Right renal pelvis (tissue), 4 donors: ENCODE measurements at regions not wholly inside any gene's neighbourhood (a gene's known extent, or its start where the extent isn't known, plus 50 kb on each side); places are given as distances from the start of the nearest gene placed in this dataset.
"Not testable (repeated sequence)": the region's sequence is repeated elsewhere in the genome, so short reads cannot be mapped to it uniquely, and the experiment has no call there.

Experiments used
- DNase-seq, 4 donors: peaks; one replicate each; pipeline ENCODE4 v3.0.0-alpha.2; 2013; ENCODE audit warnings: low read depth in 4 of 4, low spot score in 3 of 4, missing footprints in 1 of 4

DNA sequence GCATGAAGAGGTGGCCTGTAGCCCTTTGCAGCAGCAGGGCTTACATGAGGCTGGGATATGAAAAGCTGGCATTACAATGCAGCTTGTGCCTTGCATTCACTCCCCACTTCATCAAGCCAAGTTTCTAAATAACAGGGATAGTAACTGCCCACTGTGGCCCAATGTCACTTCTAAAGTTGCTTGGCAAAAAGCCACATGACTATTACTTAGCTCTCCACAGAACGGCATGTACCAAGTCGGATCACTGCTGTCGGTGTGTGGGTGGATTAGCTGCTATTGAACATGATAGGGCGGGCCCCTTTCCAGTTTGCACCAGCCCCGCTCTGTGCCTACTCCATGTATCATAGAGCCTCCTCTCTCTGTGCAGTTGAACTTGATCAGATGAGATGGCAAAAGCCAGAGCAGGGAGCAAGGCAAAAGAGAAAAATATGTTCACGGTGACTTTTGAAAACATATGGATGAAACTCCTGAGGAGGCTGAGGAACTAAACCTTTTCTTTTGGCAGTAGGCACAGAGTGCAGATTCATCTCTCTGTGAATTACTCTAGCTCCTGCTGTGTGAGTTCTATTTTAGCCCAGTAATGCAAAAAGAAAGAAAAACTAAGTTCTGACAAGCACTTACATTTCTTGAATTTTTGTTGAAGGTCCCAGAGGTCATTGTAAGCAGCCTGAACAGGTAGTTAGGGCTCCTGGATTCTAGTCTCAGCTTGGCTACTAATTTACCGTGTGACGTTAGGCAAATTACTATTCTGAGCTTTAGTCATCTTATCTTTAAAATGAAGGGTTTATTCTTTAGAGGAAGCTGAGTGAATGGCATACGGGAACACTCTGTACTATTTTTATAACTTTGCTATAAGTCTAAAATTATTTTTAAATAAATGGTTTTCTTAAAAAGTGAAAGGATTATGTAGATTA is 125.6 kb upstream of the NBPF9 start:
- DNase-seq = not testable (repeated sequence)

DNA sequence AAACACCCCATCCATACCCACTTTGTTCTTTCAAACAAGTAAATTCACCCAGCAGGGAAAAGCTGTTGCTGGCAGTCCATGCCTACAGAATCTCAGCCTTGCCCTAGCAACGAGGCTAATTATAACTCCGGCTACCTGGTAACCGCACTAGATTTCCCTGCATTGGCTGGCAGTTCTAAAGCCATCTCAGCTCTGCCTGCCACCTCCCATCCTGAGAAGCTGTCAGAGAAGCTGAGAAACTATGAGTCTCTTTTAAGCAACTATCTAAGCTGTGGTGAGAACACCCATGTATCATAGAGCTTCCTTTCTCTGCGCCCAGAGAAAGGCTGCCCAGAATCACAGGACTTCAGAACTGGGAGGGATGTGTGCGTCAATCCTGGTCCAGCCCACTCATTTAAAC is 126.5 kb upstream of the NBPF9 start:
- DNase-seq = not testable (repeated sequence)

DNA sequence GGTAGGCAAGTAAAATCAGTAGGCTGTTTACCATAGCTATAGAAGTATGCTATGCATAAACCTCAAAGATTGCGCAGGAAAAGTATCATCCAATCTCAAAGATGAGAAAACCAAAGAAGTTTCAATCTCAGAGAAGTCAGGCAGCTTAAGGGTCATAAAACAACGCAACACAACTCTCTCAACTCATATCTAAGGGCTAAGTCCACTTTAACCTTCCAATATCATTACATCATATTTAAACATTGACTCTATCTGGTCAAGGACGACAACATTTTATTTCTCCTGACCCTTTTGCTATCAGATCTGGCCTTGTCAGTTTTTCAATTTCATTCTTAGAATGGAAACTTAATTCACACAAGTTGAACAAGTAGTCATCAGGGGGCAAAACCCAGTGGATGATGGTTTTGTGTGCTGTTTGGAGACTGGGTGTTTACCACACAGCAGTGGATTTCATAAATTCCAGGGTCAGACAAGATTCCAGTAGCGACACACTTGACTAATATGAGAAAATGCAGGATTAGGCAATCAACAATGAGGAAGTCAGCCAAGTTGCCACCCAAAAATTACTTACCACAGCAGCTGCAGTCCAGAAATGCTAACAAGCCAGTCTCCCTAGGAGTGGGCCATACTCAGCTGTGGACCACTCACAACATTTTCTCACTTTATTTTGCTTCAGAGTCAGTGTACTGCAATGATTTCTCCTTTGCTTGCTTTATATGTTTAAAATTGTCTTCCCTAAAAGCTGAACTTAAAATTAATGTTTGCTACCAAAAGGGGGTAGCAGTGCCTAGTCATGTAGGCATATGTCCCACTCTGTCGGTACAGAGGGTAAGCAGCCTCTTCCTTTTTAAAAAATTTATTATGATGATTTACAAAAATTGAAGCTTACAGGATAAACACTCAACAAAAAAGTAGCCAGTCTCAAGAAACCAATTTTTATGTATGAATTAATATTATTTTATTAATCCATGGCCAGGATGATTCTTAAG is 131.9 kb upstream of the NBPF9 start:
- not testable (repeated sequence) for DNase-seq

DNA sequence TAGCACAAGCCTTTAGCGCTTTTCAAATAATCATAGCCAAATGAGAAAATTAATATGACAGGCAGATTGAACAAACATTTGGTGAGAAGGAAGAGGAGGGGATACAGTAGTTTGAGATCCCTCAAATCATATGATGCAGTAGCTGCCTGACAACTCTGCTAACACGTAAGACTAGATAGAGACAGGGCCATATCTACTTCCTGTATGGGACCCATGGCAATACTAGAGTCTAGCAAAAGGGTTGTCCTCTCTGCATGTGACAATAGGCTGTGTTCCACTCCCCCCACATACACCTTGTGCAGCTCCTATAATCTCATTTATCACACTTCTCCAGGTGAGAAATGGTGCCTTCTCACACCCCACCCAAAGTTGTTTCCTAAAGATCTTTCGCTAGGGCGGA is 134.2 kb upstream of the NBPF9 start:
- DNase-seq = not testable (repeated sequence)

DNA sequence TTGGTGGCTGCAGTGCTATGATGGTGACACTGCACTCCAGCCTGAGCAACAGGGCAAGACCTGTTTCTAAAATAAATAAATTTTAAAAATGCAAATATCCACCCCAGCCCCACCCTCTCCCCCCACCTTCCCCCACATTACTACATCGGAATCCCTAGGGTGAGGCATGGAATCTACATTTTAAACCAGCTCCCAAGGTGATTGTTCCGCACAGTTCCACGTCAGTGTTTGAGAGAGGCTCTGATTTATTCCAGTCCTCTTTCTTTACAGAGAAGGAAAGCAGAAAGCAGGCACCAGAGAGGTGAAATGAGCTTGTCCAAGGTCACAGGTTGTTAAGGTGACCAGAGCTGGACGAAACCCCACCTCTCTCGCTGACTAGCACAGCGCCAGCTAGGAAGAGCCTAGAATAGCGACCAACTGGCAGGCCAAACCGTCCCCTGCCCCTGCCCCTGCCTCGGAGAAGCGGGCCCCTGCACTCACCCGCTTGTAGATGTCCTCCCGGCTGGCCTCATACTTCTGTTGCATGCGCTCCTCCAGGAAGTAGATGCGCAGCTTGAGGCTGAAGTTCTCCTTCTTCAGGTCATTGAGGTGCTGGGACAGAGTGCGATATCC is 136.7 kb upstream of the NBPF9 start:
- DNase-seq = not testable (repeated sequence)

DNA sequence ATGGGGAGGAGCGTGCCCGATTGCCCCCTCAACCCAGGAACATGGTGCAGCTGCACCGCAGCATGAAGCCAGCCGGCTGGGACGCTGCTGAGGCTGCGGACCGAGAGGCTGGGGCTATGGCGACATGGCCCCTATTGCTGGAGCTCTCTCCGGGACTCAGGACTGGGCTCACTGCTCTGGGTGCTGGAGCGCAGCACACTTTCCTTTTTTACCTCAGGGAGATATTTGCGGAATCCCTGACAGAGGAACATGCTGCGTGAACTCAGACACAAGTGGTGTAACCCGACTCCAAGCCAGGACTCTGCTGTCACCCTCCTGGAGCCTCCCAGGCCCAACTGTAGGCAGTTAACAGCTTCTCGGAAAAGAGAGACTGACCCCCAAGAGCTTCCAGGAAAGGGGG is 137.2 kb upstream of the NBPF9 start:
- not testable (repeated sequence) for DNase-seq

DNA sequence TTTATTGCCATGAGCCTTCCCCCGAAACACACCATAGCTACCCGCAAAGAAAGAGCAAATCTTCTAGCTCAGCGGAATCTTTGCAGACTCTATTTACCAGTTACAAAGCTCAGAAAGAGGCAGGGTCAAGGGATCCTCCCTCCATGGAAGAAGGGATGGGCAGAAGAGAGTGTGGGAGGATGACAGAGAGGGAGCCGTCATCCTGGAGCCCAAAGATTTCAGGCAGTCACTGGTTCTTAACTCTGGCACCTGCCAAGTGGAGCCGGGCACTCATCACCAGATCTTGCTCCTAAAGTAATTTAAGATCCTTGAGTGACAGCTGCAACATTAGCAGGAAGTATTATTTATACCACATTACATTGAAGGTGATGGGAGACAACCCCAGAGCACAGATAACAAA is 137.9 kb upstream of the NBPF9 start:
- not testable (repeated sequence) for DNase-seq

DNA sequence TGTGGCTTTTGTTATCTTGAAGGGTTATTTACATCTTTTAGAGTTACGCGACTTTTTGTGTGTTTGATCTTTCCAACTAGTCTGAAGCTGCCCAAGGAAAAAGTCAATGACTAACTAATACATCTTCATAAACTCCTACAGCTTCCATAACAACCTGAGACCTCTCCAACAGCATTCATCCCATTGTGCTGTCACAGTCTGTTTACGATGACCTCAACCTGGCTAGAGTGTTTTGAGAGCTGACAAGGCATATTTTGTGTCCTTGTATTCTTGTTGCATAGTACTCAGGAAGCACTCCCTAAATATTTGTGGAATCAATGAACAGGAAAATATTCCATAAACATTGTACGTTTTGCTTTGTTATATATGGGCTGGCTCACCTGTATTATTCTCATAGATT is 140.2 kb upstream of the NBPF9 start:
- not testable (repeated sequence) for DNase-seq

DNA sequence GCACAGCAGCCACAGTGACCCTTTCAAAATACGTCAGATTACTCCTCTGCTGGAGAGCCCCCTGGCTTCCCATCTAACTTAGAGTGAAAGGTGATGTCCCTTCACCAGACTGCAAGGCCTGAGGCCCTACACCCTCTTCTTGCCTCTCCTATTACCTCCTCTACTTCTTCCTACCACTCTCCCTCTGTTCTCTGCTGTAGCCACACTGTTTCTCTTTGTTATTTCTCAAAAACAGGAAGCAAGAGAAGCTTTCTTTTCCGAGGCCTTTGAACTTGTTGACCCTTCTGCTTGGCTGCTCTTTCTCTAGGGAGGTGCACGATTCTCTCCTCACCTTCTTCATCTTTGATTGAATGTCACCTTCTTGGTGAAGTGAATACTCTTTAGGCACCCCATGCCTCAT is 141.3 kb upstream of the NBPF9 start:
- DNase-seq = not testable (repeated sequence)

DNA sequence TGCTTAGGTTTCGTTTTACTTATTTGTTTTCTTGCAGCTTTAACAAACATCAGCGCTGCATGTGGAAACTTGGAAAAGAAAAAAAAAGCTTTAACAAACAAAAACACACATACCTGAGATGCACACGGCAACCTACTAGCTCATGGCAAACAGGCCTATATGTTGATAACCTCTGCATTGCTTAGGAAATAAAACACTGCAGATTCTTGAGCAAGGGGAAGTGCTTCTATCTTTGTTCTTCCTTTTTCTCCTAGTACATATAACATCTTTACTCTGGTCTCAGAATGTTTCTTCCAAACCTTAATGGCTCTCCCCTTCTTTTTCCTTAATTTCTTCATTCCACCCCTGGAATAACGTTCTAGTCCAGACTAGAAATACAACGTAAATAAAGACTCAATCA is 142.9 kb upstream of the NBPF9 start:
- DNase-seq = not testable (repeated sequence)

DNA sequence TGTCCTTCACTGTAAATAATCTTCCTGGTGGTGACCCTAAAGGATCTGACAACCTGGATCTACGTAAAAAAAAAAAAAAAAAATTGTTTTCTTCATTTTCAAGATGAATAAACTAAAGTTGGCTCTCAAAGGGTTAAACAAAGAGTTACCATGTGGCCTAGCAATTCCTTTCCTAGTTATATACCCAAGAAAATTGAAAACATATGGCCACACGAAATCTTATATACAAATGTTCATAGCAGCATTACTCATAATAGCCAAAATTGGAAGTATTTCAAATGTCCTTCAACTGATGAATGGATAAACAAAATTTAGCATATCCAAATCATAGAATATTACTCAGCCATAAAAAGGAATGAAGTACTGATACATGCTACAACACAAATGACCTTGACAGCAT is 145.3 kb upstream of the NBPF9 start:
- not testable (repeated sequence) for DNase-seq

DNA sequence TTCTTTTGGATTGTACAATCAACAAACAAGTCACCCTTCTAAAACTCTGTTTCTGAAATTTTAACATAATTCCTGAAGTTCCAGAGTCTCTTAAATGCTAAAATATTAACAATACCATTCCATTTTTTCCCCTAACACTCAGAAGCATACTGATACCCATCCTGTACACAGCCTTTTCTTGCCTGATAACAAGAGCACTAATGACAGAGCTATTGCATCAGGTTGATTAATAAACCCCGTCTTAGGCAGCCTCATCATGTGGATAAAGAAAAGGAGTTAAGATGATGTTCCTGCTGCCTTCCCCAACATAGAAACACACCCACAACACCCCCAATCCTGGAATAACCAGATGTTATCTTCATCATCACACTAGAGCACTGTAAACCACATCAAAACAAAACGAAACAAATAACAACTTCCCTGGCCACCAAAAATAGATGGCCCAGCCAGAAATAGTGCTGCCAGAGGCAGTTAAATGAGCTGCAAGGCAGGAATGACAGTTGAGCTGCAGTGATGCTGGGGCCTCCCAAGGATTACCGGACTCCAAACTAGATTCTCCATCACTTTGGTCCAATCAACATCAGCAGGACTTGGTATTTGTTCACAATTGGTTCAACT is 146.6 kb upstream of the NBPF9 start:
- DNase-seq = not testable (repeated sequence)

DNA sequence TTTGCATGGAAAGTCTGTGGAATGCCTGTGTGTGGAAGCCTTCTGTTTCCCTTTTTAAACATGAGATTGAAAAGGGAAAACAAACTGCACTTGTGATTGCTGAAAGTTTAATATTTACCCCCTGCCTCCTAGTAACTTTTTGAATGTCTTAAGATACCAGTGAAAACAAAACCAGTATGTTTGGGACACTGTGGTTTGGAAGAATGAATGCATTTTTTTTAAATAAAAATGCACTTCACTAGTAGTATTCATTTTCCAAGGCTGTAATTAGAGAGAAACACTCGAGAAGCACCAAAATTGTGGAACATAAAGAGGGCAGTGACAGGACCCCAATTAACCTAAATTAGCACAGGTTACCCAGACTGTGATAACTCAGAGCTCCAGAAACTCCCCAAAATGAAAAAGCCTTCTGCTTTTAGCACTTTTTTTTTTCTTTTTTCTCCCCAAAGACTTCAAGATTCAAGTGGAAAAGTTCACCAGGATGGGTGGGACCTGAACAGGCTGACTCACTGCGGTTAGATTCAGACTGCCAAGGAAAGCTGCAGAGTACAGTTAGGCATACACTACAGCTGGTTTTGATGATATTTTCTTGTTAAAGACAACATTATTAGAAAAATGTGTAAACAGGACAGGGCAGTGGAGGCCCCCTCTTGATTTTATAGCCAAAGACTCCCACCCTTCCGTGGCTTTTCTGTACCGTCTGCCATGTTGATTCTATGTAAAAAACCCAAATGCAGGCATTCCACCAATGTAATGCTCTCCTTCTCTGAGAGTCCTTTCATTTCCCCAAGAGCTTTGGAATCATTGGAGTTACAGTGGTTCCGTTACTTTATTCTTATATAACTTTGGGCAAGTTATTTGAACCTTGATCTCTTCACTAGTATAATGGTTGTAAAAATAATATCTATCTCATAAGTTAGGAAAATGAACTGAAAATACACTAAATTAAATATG is 151.8 kb upstream of the NBPF9 start:
- not testable (repeated sequence) for DNase-seq

DNA sequence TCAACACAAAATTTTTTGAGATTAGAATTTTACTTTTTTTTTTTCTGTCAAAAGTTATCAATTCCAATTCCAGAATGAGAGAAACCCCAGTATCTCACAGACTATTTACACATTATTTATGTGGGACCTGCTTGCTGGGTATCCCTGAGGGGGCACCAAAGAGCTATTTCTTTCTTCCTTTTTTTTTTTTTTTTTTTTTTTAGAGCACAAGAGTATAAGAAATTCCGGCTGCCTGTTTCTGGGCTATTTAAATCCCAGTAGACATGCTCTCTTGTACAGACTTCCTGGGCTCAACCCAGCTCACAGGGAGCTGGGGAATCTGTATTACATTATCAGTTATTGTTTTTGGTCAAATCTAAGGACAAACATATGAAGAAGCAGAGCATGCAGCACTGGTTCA is 156.9 kb upstream of the NBPF9 start:
- DNase-seq = not testable (repeated sequence)

DNA sequence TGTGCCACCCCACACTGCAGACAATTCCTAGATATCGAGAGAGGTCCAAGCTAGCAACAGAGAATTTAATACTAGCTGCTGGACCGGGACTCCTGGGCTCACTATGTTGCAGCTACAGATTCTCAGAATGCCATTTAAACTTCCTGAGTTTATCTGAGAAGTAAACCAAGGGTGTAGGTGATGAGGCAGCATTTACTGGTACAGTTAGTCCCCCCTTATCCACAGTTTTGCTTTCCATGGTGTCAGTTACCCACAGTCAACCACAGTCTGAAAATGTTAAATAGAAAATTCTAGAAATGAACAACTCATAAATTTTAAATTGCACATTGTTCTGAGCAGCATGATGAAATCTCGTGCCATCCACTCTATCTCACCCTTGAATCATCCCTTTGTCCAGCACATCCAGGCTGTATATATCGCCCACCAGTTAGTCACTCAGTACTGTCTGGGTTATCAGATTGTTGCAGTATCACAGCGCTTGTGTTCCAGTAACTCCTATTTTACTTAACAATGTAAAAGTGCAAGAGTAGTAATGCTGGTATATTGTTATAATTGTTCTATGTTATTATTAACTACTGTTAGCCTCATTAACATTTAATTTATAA is 157.5 kb upstream of the NBPF9 start:
- not testable (repeated sequence) for DNase-seq

DNA sequence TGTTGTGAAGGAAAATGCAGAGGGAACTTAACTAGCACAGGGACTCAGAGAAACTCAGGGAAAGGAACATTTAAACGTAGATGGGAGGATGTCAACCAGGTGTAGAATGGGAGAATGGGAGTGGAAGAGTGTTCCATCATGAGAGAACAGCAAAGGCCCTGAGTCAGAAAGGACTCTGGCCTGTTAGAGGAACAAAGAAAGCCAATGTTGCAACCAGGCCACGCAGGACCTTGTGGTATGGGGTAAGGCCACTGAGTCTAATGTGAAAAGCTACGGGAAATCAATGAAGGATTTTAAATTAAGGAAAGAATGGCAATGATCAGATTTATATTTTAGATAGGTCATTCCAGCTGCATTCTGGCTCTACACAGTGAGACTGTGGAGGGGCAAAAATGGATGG is 163.9 kb upstream of the NBPF9 start:
- not testable (repeated sequence) for DNase-seq

DNA sequence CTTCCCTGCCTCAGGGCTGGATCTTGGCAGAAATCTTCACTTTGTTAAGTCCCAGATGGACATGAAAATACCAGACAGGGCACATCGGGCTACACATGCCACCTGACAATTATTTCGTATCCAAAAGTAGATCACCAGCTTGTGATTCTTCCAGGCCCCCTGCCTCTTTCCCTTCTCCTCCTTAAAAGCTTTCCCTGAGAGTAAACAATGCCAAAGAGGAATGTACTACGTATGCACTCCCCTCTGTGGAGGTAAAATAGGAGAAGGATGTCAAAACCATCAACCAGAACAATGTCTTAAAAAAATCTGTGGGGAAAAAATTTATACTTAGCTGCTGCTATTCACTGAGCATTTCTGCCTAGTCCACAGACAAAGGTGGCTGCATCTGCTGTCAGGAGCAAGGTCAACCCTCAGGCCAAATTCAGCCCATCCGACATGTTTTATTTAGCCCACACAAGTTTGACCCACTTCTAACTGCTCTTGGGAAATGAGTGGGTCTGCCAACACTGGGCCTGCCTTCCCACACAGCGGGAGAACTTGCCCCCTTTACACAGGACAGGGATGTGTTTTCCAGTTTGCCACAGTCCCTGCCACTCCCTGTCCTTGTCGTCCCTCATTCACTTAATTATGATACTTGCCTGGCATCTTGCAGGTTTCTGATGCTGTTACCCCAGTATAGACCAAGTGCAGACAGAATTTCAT is 165.8 kb upstream of the NBPF9 start:
- DNase-seq = not testable (repeated sequence)

DNA sequence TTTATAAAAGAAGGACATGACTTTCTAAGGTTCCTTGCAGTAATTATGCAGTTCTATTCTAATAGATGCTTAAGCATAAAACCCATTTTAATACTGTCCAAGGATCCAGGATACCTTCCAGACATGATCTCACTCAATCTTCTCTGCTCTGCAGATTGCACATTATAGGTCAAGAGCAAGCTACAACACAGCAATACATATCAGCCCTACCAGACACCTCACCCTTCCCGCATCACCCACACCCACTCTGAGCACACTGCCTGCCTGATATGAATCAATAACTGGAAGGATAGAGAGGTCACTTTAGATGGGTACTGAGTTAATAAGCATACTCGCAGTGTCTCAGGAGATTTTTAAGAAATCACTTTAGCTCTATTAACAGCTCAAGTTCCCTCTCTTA is 166.5 kb upstream of the NBPF9 start:
- DNase-seq = not testable (repeated sequence)
